Nephron progenitor cell (in vitro differentiated cells): ENCODE measurements at regions not wholly inside any gene's neighbourhood (a gene's known extent, or its start where the extent isn't known, plus 50 kb on each side); places are given as distances from the start of the nearest gene placed in this dataset.

Source experiments
- DNase-seq: peaks from one replicate; pipeline ENCODE4 v3.0.0; 2021
- H3K27ac Mint-ChIP-seq: 2 replicates; pipeline ENCODE4 v1.8.0; 2021; ENCODE audit warnings: mild to moderate bottlenecking, moderate library complexity, mixed read lengths
- H3K27me3 Mint-ChIP-seq: 2 replicates; pipeline ENCODE4 v1.8.0; 2021; ENCODE audit warnings: mild to moderate bottlenecking, low read depth, mixed read lengths; ENCODE audit not compliant: poor library complexity
- H3K36me3 Mint-ChIP-seq: 2 replicates; pipeline ENCODE4 v1.8.0; 2021; ENCODE audit warnings: low read depth, mixed read lengths
- H3K4me1 Mint-ChIP-seq: 2 replicates; pipeline ENCODE4 v1.8.0; 2021; ENCODE audit warnings: mixed read lengths
- H3K4me3 Mint-ChIP-seq: 2 replicates; pipeline ENCODE4 v1.8.0; 2021; ENCODE audit warnings: mild to moderate bottlenecking, moderate library complexity, mixed read lengths
- H3K9me3 Mint-ChIP-seq: 2 replicates; pipeline ENCODE4 v1.8.0; 2021; ENCODE audit warnings: mild to moderate bottlenecking, moderate library complexity, mixed read lengths
- TF ChIP-seq, protein P1 (sequence below): fragments of 200-600 bp; sonication (generic); IDR thresholded peaks from 2 replicates; pipeline ENCODE4 v1.5.0; 2021; ENCODE audit warnings: antibody characterized with exemption

DNA sequence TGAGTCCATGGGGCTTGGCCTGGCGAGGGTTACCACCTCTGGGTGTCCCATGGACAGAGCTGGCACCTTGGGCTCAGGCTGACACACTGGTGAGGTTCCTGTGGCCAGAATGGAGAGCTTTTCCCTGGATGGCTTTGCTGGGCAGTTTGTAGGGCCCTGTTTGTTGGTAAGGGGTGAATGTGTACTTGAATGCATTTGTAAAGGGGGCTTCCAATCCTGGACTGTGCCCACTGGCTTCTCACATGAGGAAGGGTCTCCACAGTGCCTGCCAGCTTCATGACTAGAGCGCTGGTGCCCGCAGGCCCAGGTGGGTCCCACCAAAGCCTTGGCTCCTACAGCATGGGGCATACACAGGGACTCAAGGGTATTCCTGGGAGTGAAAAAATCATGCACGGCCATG lies 103.5 kb upstream of the SIX2 start:
- Mint-ChIP-seq H3K27ac (no peak overlapping the region), H3K4me3 (no peak overlapping the region), H3K27me3 (peaks cover 8% of the 10 kb centered on the region), H3K36me3 (no peaks in the 10 kb centered on the region), H3K4me1 (peaks cover 18% of the 10 kb centered on the region), H3K9me3 (no peaks in the 10 kb centered on the region)
- TF ChIP-seq, protein P1, sequence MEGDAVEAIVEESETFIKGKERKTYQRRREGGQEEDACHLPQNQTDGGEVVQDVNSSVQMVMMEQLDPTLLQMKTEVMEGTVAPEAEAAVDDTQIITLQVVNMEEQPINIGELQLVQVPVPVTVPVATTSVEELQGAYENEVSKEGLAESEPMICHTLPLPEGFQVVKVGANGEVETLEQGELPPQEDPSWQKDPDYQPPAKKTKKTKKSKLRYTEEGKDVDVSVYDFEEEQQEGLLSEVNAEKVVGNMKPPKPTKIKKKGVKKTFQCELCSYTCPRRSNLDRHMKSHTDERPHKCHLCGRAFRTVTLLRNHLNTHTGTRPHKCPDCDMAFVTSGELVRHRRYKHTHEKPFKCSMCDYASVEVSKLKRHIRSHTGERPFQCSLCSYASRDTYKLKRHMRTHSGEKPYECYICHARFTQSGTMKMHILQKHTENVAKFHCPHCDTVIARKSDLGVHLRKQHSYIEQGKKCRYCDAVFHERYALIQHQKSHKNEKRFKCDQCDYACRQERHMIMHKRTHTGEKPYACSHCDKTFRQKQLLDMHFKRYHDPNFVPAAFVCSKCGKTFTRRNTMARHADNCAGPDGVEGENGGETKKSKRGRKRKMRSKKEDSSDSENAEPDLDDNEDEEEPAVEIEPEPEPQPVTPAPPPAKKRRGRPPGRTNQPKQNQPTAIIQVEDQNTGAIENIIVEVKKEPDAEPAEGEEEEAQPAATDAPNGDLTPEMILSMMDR = no peak
- no peak for DNase-seq

DNA sequence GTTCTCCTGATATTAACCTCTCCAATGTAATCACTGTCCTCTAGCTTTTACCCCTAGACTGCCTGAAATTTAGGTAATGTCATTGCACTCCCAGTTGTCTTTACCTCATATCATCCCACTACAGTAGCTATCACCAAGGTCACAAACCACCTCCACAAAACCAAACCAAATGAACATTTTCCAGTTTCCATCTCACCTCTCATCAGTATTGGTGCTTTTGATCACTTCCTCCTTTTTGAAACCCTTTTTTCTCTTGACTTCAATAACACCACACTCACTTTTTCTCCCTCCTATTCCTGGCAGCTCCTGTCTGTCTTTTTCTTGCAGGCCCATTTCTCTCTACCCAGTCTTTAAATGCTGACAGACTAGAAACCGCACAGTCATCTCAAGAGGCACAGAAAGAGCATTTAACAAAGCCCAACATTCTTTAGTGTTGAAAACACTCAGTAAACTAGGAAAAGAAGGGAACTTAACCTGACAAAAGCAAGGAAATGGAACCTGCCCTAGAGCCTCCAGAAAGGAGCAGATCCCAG lies 95.9 kb upstream of the SIX2 start:
- Mint-ChIP-seq H3K4me3 (no peak overlapping the region), H3K27me3 (peaks cover 2% of the 10 kb centered on the region), H3K36me3 (no peaks in the 10 kb centered on the region), H3K27ac (no peak overlapping the region), H3K4me1 (no peaks in the 10 kb centered on the region), H3K9me3 (no peaks in the 10 kb centered on the region)
- DNase-seq = no peak
- TF ChIP-seq, protein P1 = no peak

DNA sequence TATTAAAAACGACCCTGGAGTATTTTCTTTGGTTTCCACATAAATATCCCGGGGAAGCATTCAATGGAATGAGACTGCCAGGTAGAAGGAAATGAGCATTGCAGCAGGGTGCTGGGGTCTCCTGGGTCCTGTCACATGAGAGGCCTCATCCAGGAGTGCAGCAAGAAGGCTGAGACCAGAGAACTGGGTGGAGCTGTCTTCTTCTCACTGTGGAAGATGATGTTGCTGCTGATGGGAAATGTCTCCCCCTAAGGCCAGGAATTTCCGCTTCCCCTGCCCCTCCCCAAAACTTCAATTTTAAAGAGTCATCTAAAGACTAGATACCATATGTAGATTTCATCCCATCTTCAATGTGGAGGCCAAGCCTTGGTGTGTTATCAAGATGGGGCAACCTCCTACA lies 95.2 kb upstream of the SIX2 start:
- no peak overlapping the region for H3K4me3 Mint-ChIP-seq
- no peaks in the 10 kb centered on the region for H3K36me3 Mint-ChIP-seq
- TF ChIP-seq, protein P1 = no peak
- H3K27me3 Mint-ChIP-seq = peaks cover 3% of the 10 kb centered on the region
- DNase-seq = no peak
- peaks cover 3% of the 10 kb centered on the region for H3K9me3 Mint-ChIP-seq
- H3K27ac Mint-ChIP-seq = no peak overlapping the region
- H3K4me1 Mint-ChIP-seq = no peaks in the 10 kb centered on the region

DNA sequence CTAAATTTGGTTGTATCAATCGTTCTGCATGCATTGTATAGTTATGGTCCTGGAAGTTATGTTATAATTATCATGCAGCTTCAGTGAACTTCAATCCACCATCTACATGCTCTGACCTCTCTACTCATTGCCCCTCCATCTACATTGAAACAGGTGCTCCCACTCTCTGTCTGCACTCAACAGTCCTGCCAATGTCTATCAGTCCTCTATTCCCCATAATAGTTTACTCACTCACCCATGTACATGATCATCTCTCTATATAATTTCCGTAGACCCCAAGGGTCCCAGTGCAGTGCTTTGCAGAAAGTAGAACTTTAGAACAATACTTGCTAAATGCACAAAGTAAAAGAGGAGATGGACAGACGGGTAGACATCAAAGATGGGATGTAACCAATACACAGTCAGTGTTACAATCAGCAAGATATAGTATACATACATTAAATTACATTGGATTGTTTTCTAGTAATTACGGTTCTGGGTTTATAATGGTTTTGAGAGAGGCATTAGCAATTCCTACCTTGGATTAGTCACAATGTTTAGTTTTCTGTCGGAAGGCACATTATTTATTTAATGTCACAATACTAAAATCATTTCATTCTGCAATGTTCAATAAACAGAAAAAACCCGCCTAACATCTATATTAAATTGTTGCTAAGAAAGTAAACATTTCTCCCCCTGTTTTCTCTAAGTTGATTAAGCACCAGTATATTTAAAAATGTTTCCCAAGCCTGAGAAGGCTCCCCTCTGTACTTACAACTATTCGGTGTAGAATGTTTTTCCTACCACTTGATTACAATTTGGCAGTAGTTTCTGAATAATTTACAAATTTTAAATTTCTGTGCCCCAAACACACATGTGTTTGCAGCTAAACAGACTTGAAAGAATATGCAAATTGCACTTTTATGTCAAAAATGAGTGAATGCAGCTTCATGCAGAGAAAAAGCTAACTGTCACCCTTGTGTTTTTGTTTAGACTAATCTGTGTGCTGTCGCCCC lies 94.4 kb upstream of the SIX2 start:
- Mint-ChIP-seq H3K27me3 (peaks cover 8% of the 10 kb centered on the region), H3K27ac (no peak overlapping the region), H3K36me3 (no peaks in the 10 kb centered on the region), H3K9me3 (peaks cover 3% of the 10 kb centered on the region), H3K4me3 (no peak overlapping the region), H3K4me1 (no peaks in the 10 kb centered on the region)
- TF ChIP-seq, protein P1 = no peak
- DNase-seq = no peak

DNA sequence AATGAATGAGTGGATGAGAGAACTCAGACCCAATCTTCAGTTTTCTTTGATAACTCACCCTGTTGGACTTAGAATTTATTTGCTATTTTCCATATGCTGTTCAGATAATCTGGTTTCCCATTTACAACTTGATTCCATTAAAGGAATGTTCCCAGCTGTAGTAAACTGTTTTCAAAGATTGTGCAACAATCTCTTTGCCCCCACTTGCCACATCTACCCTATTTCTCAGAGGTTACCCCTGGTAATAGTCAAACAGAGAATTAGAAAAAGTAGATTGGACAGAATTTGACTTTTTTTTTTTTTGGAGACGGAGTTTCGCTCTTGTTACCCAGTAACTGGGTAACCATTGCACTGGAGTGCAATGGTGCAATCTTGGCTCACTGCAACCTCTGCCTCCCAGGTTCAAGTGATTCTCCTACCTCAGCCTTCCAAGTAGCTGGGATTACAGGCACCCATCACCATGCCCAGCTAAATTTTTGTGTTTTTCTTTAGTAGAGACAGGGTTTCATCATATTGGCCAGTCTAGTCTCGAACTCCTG lies 93.4 kb upstream of the SIX2 start:
- Mint-ChIP-seq H3K4me1 (no peaks in the 10 kb centered on the region), H3K27ac (no peak overlapping the region), H3K36me3 (no peaks in the 10 kb centered on the region), H3K4me3 (no peak overlapping the region), H3K27me3 (peaks cover 9% of the 10 kb centered on the region), H3K9me3 (peaks cover 3% of the 10 kb centered on the region)
- DNase-seq = no peak
- TF ChIP-seq, protein P1 = no peak
